ENCODE measurements at regions not wholly inside any gene's neighbourhood (a gene's known extent, or its start where the extent isn't known, plus 50 kb on each side); places are given as distances from the start of the nearest gene placed in this dataset.
"Not testable (repeated sequence)": the region's sequence is repeated elsewhere in the genome, so short reads cannot be mapped to it uniquely, and the experiment has no call there.

DNA sequence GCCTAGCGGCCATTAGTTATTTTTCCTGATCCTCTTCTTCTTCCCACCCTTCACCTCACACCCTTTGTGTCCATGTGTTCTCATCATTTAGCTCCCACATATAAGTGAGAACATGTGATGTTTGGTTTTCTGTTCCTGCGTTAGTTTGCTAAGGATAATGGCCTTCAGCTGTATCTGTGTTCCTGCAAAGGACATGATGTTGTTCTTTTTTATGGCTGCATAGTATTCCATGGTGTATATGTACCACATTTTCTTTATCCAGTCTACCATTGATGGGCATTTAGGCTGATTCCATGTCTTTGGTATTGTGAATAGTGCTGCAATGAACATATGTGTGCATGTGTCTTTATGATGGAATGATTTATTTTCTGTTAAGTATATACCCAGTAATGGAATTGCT lies 63.9 kb upstream of the CCNY start:
- H3K27me3 ChIP-seq (ENCODE audit: control insufficient read depth, insufficient read depth, low read length); H3K4me3 Mint-ChIP-seq; H3K4me3 ChIP-seq (ENCODE audit: low read depth, low read length); DNase-seq; H3K4me1 ChIP-seq (ENCODE audit: control insufficient read depth, insufficient read depth, low read length, poor library complexity, severe bottlenecking); ATAC-seq (ENCODE audit: low read depth in 2 of 2); H3K4me1 Mint-ChIP-seq; H3K36me3 ChIP-seq (ENCODE audit: control insufficient read depth, insufficient read depth, low read length); H3K27ac ChIP-seq (ENCODE audit: insufficient read depth, low read length, poor library complexity, severe bottlenecking); H3K9me3 ChIP-seq (ENCODE audit: control insufficient read depth in 2 of 2, low read length in 2 of 2); H3K9me3 Mint-ChIP-seq; H3K36me3 Mint-ChIP-seq: not testable (repeated sequence)
- Mint-ChIP-seq H3K27me3 (peaks cover 12% of the 10 kb centered on the region), H3K27ac (peak overlapping the region in 1 of 3 donors; percentile 70)

DNA sequence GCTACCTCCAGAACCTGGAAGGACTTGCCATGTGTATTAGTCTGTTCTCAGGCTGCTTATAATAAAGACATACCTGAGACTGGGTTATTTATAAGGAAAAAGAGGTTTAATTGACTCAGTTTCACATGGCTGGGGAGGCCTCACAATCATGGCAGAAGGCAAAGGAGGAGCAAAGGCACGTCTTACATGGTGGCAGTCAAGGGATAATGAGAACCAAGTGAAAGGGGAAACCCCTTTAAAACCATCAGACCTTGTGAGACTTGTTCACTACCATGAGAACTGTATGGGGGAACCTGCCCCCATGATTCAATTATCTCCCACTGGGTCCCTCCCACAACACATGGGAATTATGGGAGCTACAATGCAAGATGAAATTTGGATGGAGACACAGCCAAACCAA lies 62.3 kb upstream of the CCNY start:
- peaks cover 12% of the 10 kb centered on the region for H3K27me3 Mint-ChIP-seq
- not testable (repeated sequence) for H3K27ac ChIP-seq (ENCODE audit: insufficient read depth, low read length, poor library complexity, severe bottlenecking); H3K36me3 ChIP-seq (ENCODE audit: control insufficient read depth, insufficient read depth, low read length); H3K27me3 ChIP-seq (ENCODE audit: control insufficient read depth, insufficient read depth, low read length); DNase-seq; H3K4me1 ChIP-seq (ENCODE audit: control insufficient read depth, insufficient read depth, low read length, poor library complexity, severe bottlenecking); H3K4me1 Mint-ChIP-seq; H3K36me3 Mint-ChIP-seq; H3K4me3 ChIP-seq (ENCODE audit: low read depth, low read length); ATAC-seq (ENCODE audit: low read depth in 2 of 2); H3K9me3 Mint-ChIP-seq; H3K27ac Mint-ChIP-seq; H3K4me3 Mint-ChIP-seq; H3K9me3 ChIP-seq (ENCODE audit: control insufficient read depth in 2 of 2, low read length in 2 of 2)

DNA sequence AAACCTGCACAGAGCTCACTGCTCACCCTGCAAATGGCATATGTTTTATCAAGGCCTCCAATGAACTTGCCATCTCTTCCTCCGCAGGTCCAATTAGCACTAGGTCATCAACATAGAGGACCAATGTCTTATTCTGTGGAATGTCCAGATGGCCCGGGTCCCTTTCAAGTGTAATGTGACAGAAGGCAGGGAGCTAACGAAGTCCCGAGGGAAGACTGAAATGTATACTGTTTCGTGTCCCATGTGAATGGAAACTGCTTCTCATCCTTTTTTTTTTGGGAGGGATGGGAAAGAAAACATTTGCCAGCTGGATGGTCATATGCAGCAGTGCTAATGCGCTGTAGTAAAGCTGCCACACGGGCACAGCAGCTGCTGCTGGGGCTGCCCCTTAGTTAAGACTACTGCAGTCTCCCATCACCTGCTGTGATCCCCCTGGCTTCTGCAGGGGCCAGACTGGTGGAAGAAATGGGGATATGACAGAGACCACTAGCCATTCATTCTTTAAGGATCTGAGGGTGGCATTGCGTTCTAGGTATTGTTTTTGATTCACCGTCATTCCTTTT lies 61.7 kb upstream of the CCNY start:
- ATAC-seq (ENCODE audit: low read depth in 2 of 2) (no peak), DNase-seq (no peak)
- H3K27me3 ChIP-seq (ENCODE audit: control insufficient read depth, insufficient read depth, low read length), result peaks cover 2% of the 10 kb centered on the region
- no peaks in the 10 kb centered on the region for H3K9me3 ChIP-seq (ENCODE audit: control insufficient read depth in 2 of 2, low read length in 2 of 2)
- H3K36me3 Mint-ChIP-seq, result peaks cover 3% of the 10 kb centered on the region
- no peaks in the 10 kb centered on the region for H3K4me1 ChIP-seq (ENCODE audit: control insufficient read depth, insufficient read depth, low read length, poor library complexity, severe bottlenecking)
- H3K27ac Mint-ChIP-seq, result no peak overlapping the region
- H3K27me3 Mint-ChIP-seq, result peaks cover 12% of the 10 kb centered on the region
- no peaks in the 10 kb centered on the region for H3K36me3 ChIP-seq (ENCODE audit: control insufficient read depth, insufficient read depth, low read length)
- no peak overlapping the region for H3K4me3 ChIP-seq (ENCODE audit: low read depth, low read length)
- no peak overlapping the region for H3K4me3 Mint-ChIP-seq
- no peaks in the 10 kb centered on the region for H3K4me1 Mint-ChIP-seq
- no peak overlapping the region for H3K27ac ChIP-seq (ENCODE audit: insufficient read depth, low read length, poor library complexity, severe bottlenecking)
- peaks cover 0 to 8% (median 2%) of the 10 kb centered on the region in 7 donors for H3K9me3 Mint-ChIP-seq

DNA sequence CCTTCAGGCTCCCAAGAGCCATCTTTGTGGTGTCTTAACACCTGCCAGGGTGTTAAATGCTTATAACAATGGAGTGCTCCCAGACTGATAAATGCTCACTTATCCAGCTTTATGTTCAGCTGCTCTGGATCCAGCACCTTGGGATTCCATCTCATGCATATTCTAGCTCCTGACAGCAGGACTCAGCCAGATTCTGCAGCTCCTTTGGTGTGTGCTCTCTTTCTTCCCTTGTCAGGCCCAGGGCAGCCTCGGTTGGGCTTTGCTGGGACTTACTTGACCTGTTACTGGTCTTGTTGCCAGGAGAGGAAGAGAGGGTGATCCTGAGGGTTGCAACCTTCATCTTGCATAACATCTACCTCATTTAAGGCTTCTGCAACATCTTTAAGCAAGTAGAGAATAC lies 59.4 kb upstream of the CCNY start:
- Mint-ChIP-seq H3K4me1 (no peaks in the 10 kb centered on the region), H3K27me3 (peaks cover 18% of the 10 kb centered on the region), H3K4me3 (no peak overlapping the region), H3K36me3 (peaks cover 3% of the 10 kb centered on the region), H3K9me3 (peaks cover 0 to 15% (median 5%) of the 10 kb centered on the region in 7 donors), H3K27ac (no peak overlapping the region)
- peaks cover 2% of the 10 kb centered on the region for H3K27me3 ChIP-seq (ENCODE audit: control insufficient read depth, insufficient read depth, low read length)
- ATAC-seq (ENCODE audit: low read depth in 2 of 2), result no peak
- no peaks in the 10 kb centered on the region for H3K4me1 ChIP-seq (ENCODE audit: control insufficient read depth, insufficient read depth, low read length, poor library complexity, severe bottlenecking)
- no peak for DNase-seq
- H3K27ac ChIP-seq (ENCODE audit: insufficient read depth, low read length, poor library complexity, severe bottlenecking), result no peak overlapping the region
- H3K36me3 ChIP-seq (ENCODE audit: control insufficient read depth, insufficient read depth, low read length), result no peaks in the 10 kb centered on the region
- no peaks in the 10 kb centered on the region for H3K9me3 ChIP-seq (ENCODE audit: control insufficient read depth in 2 of 2, low read length in 2 of 2)
- no peak overlapping the region for H3K4me3 ChIP-seq (ENCODE audit: low read depth, low read length)

DNA sequence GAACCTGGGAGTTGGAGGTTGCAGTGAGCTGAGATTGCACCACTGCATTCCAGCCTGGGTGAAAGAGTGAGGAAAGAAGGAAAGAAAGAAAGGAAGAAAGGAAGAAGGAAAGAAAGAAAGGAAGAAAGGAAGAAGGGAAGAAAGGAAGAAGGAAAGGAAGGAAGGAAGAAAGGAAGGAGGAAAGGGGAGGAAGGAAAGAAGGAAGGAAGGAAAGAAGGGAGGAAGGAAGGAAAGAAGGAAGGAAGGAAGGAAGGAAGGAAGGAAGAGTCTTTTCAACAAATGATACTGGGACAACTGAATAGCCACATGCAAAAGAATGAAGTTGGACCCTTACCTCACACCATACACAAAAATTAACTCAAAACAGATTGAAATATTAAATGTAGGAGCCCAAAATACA lies 56.1 kb upstream of the CCNY start:
- not testable (repeated sequence) for ATAC-seq (ENCODE audit: low read depth in 2 of 2); H3K4me3 Mint-ChIP-seq

More for the DNA sequence above, 56.1 kb upstream of the CCNY start:
- not testable (repeated sequence) for H3K4me1 Mint-ChIP-seq; H3K9me3 ChIP-seq (ENCODE audit: control insufficient read depth in 2 of 2, low read length in 2 of 2); H3K27ac ChIP-seq (ENCODE audit: insufficient read depth, low read length, poor library complexity, severe bottlenecking); H3K27me3 ChIP-seq (ENCODE audit: control insufficient read depth, insufficient read depth, low read length); H3K4me1 ChIP-seq (ENCODE audit: control insufficient read depth, insufficient read depth, low read length, poor library complexity, severe bottlenecking); DNase-seq; H3K27ac Mint-ChIP-seq; H3K36me3 ChIP-seq (ENCODE audit: control insufficient read depth, insufficient read depth, low read length); H3K36me3 Mint-ChIP-seq; H3K9me3 Mint-ChIP-seq; H3K4me3 ChIP-seq (ENCODE audit: low read depth, low read length)
- H3K27me3 Mint-ChIP-seq, result peaks cover 19% of the 10 kb centered on the region

Data from CD4-positive, CD25-positive, alpha-beta regulatory T cell (primary cell).